ENCODE measurements at regions not wholly inside any gene's neighbourhood (a gene's known extent, or its start where the extent isn't known, plus 50 kb on each side); places are given as distances from the start of the nearest gene placed in this dataset.

DNA sequence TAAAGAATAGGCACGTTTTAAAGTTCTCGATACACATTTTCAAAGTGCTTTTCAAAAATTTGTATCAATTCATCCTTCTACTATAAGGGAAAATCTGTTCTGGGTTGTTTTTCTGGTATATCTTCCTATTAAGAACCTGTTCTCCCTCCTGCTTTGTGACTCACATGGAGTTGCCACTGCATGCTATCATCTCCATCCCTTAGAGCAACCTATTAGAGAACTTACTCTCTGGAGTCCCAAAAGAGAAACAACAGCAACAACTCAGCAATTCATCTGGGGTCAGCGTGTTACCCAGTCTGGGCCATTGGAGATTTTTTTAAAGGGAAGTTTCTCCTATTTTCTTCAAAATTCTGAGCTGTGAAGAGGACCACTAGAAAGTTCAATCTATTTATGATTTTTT, 227.4 kb downstream of the HLX start:
- no peak for TF ChIP-seq ZFP30 (CRISPR knock-in tag; IDR thresholded peaks at IDR 0.05)
- TF ChIP-seq ZFP3 (CRISPR knock-in tag; IDR thresholded peaks at IDR 0.05), result no peak
- TF ChIP-seq, protein P1, sequence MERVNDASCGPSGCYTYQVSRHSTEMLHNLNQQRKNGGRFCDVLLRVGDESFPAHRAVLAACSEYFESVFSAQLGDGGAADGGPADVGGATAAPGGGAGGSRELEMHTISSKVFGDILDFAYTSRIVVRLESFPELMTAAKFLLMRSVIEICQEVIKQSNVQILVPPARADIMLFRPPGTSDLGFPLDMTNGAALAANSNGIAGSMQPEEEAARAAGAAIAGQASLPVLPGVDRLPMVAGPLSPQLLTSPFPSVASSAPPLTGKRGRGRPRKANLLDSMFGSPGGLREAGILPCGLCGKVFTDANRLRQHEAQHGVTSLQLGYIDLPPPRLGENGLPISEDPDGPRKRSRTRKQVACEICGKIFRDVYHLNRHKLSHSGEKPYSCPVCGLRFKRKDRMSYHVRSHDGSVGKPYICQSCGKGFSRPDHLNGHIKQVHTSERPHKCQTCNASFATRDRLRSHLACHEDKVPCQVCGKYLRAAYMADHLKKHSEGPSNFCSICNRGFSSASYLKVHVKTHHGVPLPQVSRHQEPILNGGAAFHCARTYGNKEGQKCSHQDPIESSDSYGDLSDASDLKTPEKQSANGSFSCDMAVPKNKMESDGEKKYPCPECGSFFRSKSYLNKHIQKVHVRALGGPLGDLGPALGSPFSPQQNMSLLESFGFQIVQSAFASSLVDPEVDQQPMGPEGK (CRISPR knock-in tag; IDR thresholded peaks at IDR 0.05; ENCODE audit: borderline replicate concordance), result no peak
- TF ChIP-seq ZNF8 (CRISPR knock-in tag; IDR thresholded peaks at IDR 0.05), result no peak
- TF ChIP-seq ZNF565 (CRISPR knock-in tag; conservative IDR thresholded peaks at IDR 0.05; ENCODE audit: low read depth), result no peak
- TF ChIP-seq SNAI2 (CRISPR knock-in tag; IDR thresholded peaks at IDR 0.05), result no peak
- TF ChIP-seq, protein P2, sequence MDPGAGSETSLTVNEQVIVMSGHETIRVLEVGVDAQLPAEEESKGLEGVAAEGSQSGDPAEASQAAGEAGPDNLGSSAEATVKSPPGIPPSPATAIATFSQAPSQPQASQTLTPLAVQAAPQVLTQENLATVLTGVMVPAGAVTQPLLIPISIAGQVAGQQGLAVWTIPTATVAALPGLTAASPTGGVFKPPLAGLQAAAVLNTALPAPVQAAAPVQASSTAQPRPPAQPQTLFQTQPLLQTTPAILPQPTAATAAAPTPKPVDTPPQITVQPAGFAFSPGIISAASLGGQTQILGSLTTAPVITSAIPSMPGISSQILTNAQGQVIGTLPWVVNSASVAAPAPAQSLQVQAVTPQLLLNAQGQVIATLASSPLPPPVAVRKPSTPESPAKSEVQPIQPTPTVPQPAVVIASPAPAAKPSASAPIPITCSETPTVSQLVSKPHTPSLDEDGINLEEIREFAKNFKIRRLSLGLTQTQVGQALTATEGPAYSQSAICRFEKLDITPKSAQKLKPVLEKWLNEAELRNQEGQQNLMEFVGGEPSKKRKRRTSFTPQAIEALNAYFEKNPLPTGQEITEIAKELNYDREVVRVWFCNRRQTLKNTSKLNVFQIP (CRISPR knock-in tag; IDR thresholded peaks at IDR 0.05; ENCODE audit: borderline replicate concordance, low read depth), result no peak
- no peak for TF ChIP-seq ARNTL (CRISPR knock-in tag; IDR thresholded peaks at IDR 0.05; ENCODE audit: borderline replicate concordance, low read depth)
- TF ChIP-seq, protein P3, sequence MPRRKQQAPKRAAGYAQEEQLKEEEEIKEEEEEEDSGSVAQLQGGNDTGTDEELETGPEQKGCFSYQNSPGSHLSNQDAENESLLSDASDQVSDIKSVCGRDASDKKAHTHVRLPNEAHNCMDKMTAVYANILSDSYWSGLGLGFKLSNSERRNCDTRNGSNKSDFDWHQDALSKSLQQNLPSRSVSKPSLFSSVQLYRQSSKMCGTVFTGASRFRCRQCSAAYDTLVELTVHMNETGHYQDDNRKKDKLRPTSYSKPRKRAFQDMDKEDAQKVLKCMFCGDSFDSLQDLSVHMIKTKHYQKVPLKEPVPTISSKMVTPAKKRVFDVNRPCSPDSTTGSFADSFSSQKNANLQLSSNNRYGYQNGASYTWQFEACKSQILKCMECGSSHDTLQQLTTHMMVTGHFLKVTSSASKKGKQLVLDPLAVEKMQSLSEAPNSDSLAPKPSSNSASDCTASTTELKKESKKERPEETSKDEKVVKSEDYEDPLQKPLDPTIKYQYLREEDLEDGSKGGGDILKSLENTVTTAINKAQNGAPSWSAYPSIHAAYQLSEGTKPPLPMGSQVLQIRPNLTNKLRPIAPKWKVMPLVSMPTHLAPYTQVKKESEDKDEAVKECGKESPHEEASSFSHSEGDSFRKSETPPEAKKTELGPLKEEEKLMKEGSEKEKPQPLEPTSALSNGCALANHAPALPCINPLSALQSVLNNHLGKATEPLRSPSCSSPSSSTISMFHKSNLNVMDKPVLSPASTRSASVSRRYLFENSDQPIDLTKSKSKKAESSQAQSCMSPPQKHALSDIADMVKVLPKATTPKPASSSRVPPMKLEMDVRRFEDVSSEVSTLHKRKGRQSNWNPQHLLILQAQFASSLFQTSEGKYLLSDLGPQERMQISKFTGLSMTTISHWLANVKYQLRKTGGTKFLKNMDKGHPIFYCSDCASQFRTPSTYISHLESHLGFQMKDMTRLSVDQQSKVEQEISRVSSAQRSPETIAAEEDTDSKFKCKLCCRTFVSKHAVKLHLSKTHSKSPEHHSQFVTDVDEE (CRISPR knock-in tag; IDR thresholded peaks at IDR 0.05), result no peak
- TF ChIP-seq RARB (CRISPR knock-in tag; IDR thresholded peaks at IDR 0.05), result no peak
- TF ChIP-seq ZC3H10 (CRISPR knock-in tag; IDR thresholded peaks at IDR 0.05), result no peak
- TF ChIP-seq, protein P4, sequence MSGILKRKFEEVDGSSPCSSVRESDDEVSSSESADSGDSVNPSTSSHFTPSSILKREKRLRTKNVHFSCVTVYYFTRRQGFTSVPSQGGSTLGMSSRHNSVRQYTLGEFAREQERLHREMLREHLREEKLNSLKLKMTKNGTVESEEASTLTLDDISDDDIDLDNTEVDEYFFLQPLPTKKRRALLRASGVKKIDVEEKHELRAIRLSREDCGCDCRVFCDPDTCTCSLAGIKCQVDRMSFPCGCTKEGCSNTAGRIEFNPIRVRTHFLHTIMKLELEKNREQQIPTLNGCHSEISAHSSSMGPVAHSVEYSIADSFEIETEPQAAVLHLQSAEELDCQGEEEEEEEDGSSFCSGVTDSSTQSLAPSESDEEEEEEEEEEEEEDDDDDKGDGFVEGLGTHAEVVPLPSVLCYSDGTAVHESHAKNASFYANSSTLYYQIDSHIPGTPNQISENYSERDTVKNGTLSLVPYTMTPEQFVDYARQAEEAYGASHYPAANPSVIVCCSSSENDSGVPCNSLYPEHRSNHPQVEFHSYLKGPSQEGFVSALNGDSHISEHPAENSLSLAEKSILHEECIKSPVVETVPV (CRISPR knock-in tag; IDR thresholded peaks at IDR 0.05), result no peak
- TF ChIP-seq TOX (CRISPR knock-in tag; IDR thresholded peaks at IDR 0.05; ENCODE audit: borderline replicate concordance), result no peak
- TF ChIP-seq ESRRG (CRISPR knock-in tag; IDR thresholded peaks at IDR 0.05), result no peak
